ENCODE measurements at regions not wholly inside any gene's neighbourhood (a gene's known extent, or its start where the extent isn't known, plus 50 kb on each side); places are given as distances from the start of the nearest gene placed in this dataset.

DNA sequence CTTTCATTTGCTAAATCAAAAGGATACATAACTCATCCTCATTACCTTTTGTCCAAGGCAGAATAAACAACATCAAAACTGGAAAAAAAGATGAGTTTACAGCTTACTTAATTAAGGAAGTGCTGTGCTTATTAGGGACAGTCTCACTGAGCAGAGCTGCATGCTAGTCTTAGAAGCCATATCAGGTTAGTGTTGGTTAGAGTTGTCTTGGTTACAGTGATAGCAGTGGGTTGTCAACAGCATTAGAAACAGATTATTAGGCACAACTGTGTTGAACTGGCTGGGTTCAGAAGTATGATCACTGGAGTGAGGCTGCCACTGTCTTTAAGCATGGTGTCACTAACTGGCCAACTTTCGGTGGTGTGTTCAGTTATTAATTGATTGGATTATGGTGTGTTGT lies 503.9 kb upstream of the IGFBP3 start:
- no peak for DNase-seq (ENCODE audit: insufficient read length, low spot score, missing footprints)
- Histone ChIP-seq H4K20me1 (ENCODE audit: insufficient read depth, low read length) (no peaks in the 10 kb centered on the region), H3K4me3 (ENCODE audit: insufficient read depth, low read length) (no peak overlapping the region), H3K36me3 (ENCODE audit: insufficient read depth, low read length) (no peaks in the 10 kb centered on the region), H3K4me1 (ENCODE audit: insufficient read depth, low read length) (no peaks in the 10 kb centered on the region), H3K27ac (ENCODE audit: low read depth, low read length) (no peak overlapping the region), H2AFZ (ENCODE audit: low read length) (no peak overlapping the region), H3K4me2 (ENCODE audit: insufficient read depth, low read length) (no peak overlapping the region), H3K27me3 (ENCODE audit: insufficient read depth, low read length) (no peaks in the 10 kb centered on the region), H3K79me2 (ENCODE audit: insufficient read depth, low read length) (no peaks in the 10 kb centered on the region), H3K9me3 (ENCODE audit: low read depth, low read length) (no peaks in the 10 kb centered on the region)
- TF ChIP-seq, protein P1, sequence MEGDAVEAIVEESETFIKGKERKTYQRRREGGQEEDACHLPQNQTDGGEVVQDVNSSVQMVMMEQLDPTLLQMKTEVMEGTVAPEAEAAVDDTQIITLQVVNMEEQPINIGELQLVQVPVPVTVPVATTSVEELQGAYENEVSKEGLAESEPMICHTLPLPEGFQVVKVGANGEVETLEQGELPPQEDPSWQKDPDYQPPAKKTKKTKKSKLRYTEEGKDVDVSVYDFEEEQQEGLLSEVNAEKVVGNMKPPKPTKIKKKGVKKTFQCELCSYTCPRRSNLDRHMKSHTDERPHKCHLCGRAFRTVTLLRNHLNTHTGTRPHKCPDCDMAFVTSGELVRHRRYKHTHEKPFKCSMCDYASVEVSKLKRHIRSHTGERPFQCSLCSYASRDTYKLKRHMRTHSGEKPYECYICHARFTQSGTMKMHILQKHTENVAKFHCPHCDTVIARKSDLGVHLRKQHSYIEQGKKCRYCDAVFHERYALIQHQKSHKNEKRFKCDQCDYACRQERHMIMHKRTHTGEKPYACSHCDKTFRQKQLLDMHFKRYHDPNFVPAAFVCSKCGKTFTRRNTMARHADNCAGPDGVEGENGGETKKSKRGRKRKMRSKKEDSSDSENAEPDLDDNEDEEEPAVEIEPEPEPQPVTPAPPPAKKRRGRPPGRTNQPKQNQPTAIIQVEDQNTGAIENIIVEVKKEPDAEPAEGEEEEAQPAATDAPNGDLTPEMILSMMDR (IDR thresholded peaks at IDR 0.05; ENCODE audit: extremely low read depth, low read depth, low read length) = no peak

DNA sequence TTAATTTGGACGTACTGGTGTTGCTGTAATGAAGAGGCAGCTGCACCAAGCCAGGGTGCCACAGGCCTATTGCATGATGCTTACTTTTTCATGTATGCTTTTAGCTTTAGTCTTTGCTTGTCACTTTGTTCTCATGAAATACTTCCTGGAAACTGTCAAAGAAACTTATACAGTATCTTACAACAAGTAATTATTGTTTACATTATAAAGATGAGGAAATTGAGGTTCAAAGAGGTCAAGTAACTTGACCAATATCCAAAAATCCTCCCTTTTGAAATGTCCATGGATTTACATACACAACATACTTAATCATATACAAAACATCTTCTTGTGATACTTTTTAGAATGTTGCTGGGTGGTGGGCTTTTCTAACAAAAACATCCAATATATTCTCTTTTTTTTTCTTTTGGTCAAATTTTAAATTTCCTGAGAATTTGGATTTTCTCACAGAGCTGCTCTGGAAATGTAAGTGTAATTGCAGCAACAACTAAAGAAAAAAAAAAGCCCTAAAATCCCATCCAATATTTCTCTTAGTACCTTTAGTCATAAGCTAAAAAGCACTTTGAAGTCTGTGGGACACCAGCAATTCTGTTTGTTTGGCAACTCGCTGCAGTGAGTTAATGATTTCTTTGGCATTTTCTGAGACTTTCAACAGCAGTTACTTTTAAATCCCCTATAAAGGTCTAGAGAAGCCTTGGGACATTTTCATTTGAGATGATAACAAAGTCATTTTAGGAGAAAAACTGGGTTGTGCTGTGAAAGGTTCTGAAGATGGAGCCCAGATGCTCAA lies 500.6 kb upstream of the IGFBP3 start:
- no peaks in the 10 kb centered on the region for H3K27me3 ChIP-seq (ENCODE audit: insufficient read depth, low read length)
- no peak overlapping the region for H3K27ac ChIP-seq (ENCODE audit: low read depth, low read length)
- no peaks in the 10 kb centered on the region for H3K9me3 ChIP-seq (ENCODE audit: low read depth, low read length)
- no peak overlapping the region for H3K4me2 ChIP-seq (ENCODE audit: insufficient read depth, low read length)
- no peak for DNase-seq (ENCODE audit: insufficient read length, low spot score, missing footprints)
- H3K79me2 ChIP-seq (ENCODE audit: insufficient read depth, low read length) = no peaks in the 10 kb centered on the region
- no peak overlapping the region for H2AFZ ChIP-seq (ENCODE audit: low read length)
- H3K4me3 ChIP-seq (ENCODE audit: insufficient read depth, low read length) = no peak overlapping the region
- no peaks in the 10 kb centered on the region for H3K36me3 ChIP-seq (ENCODE audit: insufficient read depth, low read length)
- H4K20me1 ChIP-seq (ENCODE audit: insufficient read depth, low read length) = no peaks in the 10 kb centered on the region
- TF ChIP-seq, protein P1 (IDR thresholded peaks at IDR 0.05; ENCODE audit: extremely low read depth, low read depth, low read length) = no peak
- no peaks in the 10 kb centered on the region for H3K4me1 ChIP-seq (ENCODE audit: insufficient read depth, low read length)

DNA sequence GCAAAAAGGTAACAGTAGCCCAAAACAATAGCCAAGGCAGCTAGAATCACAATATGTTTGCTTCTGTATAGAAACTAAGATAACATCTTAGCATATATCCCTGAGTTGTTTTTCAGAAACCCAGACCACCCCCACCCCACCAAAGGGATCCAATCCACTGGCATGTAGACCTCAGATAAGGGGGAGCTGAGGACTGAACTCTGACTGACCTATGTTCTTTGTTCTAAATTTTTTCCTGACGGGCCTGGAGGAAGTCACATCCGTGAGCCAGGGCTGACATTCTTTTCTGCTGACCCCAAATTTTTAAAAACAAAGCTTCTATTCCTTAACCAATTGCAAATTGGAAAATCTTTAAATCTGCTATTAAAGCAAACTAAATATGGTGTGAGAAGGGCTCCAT lies 493.9 kb upstream of the IGFBP3 start:
- no peak for DNase-seq (ENCODE audit: insufficient read length, low spot score, missing footprints)
- Histone ChIP-seq H3K79me2 (ENCODE audit: insufficient read depth, low read length) (no peaks in the 10 kb centered on the region), H3K36me3 (ENCODE audit: insufficient read depth, low read length) (no peaks in the 10 kb centered on the region), H2AFZ (ENCODE audit: low read length) (peak overlapping the region; percentile 37), H3K4me3 (ENCODE audit: insufficient read depth, low read length) (no peak overlapping the region), H3K27me3 (ENCODE audit: insufficient read depth, low read length) (no peaks in the 10 kb centered on the region), H3K9me3 (ENCODE audit: low read depth, low read length) (no peaks in the 10 kb centered on the region), H3K27ac (ENCODE audit: low read depth, low read length) (no peak overlapping the region), H4K20me1 (ENCODE audit: insufficient read depth, low read length) (no peaks in the 10 kb centered on the region), H3K4me2 (ENCODE audit: insufficient read depth, low read length) (no peak overlapping the region), H3K4me1 (ENCODE audit: insufficient read depth, low read length) (no peaks in the 10 kb centered on the region)
- TF ChIP-seq, protein P1 (IDR thresholded peaks at IDR 0.05; ENCODE audit: extremely low read depth, low read depth, low read length) = no peak

DNA sequence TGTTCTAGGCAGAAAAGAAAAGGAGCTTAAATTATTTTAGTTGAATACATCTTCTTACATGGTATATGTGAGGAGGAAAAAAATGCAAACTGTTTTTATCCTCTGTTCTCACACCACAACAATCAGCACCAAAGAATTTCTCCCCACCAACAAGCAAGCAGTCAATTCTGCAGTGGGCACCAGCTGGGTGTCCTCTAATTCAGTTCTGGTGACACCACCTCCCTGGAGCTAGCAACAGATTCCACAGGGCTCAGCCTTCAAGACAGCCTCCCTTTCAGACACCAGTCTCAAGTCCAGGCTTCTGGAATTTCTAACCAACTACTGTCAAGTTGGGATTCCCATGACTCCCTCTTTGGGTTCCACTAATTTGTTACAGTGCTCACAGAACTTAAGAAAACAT lies 490.2 kb upstream of the IGFBP3 start:
- TF ChIP-seq, protein P1 (IDR thresholded peaks at IDR 0.05; ENCODE audit: extremely low read depth, low read depth, low read length) = no peak
- no peaks in the 10 kb centered on the region for H3K4me1 ChIP-seq (ENCODE audit: insufficient read depth, low read length)
- no peaks in the 10 kb centered on the region for H3K27me3 ChIP-seq (ENCODE audit: insufficient read depth, low read length)
- no peaks in the 10 kb centered on the region for H4K20me1 ChIP-seq (ENCODE audit: insufficient read depth, low read length)
- no peaks in the 10 kb centered on the region for H3K36me3 ChIP-seq (ENCODE audit: insufficient read depth, low read length)
- no peak overlapping the region for H3K27ac ChIP-seq (ENCODE audit: low read depth, low read length)
- no peak overlapping the region for H2AFZ ChIP-seq (ENCODE audit: low read length)
- no peaks in the 10 kb centered on the region for H3K79me2 ChIP-seq (ENCODE audit: insufficient read depth, low read length)
- no peak for DNase-seq (ENCODE audit: insufficient read length, low spot score, missing footprints)
- no peak overlapping the region for H3K4me3 ChIP-seq (ENCODE audit: insufficient read depth, low read length)
- H3K9me3 ChIP-seq (ENCODE audit: low read depth, low read length) = no peaks in the 10 kb centered on the region
- H3K4me2 ChIP-seq (ENCODE audit: insufficient read depth, low read length) = no peak overlapping the region

All from osteoblast (primary cell).